Immature natural killer cell (primary cell): ENCODE measurements at regions not wholly inside any gene's neighbourhood (a gene's known extent, or its start where the extent isn't known, plus 50 kb on each side); places are given as distances from the start of the nearest gene placed in this dataset.
A peak's percentile ranks its signal among the peaks of the same experiment; 100 is the strongest.
"Not testable (repeated sequence)": the region's sequence is repeated elsewhere in the genome, so short reads cannot be mapped to it uniquely, and the experiment has no call there.

Experiments
- DNase-seq, 3 donors: peaks; one replicate each; pipeline ENCODE4 v3.0.0; 2022; ENCODE audit warnings: mixed read lengths in 1 of 3
- H3K27ac Mint-ChIP-seq, 6 donors: one replicate each; pipeline ENCODE4 v1.8.0; 2020; ENCODE audit warnings: mixed read lengths in 6 of 6, mild to moderate bottlenecking in 5 of 6, inconsistent platforms in 4 of 6, moderate library complexity in 3 of 6
- H3K27me3 Mint-ChIP-seq, 3 donors: one replicate each; pipeline ENCODE4 v1.8.0; 2020 to 2021; ENCODE audit warnings: low read depth in 3 of 3, mild to moderate bottlenecking in 3 of 3, mixed read lengths in 3 of 3, moderate library complexity in 3 of 3, inconsistent platforms in 1 of 3
- H3K36me3 Mint-ChIP-seq, 3 donors: one replicate each; pipeline ENCODE4 v1.8.0; 2020; ENCODE audit warnings: mixed read lengths in 3 of 3, inconsistent platforms in 2 of 3, mild to moderate bottlenecking in 2 of 3
- H3K4me1 Mint-ChIP-seq, 2 donors: one replicate each; pipeline ENCODE4 v1.8.0; 2020; ENCODE audit warnings: inconsistent platforms in 2 of 2, mild to moderate bottlenecking in 2 of 2, mixed read lengths in 2 of 2, moderate library complexity in 1 of 2
- H3K4me3 Mint-ChIP-seq, 5 donors: one replicate each; pipeline ENCODE4 v1.8.0; 2020; ENCODE audit warnings: mild to moderate bottlenecking in 5 of 5, mixed read lengths in 5 of 5, inconsistent platforms in 3 of 5, moderate library complexity in 3 of 5
- H3K9me3 Mint-ChIP-seq, 6 donors: one replicate each; pipeline ENCODE4 v1.8.0; 2020; ENCODE audit warnings: mild to moderate bottlenecking in 6 of 6, mixed read lengths in 6 of 6, inconsistent platforms in 4 of 6, moderate library complexity in 3 of 6

DNA sequence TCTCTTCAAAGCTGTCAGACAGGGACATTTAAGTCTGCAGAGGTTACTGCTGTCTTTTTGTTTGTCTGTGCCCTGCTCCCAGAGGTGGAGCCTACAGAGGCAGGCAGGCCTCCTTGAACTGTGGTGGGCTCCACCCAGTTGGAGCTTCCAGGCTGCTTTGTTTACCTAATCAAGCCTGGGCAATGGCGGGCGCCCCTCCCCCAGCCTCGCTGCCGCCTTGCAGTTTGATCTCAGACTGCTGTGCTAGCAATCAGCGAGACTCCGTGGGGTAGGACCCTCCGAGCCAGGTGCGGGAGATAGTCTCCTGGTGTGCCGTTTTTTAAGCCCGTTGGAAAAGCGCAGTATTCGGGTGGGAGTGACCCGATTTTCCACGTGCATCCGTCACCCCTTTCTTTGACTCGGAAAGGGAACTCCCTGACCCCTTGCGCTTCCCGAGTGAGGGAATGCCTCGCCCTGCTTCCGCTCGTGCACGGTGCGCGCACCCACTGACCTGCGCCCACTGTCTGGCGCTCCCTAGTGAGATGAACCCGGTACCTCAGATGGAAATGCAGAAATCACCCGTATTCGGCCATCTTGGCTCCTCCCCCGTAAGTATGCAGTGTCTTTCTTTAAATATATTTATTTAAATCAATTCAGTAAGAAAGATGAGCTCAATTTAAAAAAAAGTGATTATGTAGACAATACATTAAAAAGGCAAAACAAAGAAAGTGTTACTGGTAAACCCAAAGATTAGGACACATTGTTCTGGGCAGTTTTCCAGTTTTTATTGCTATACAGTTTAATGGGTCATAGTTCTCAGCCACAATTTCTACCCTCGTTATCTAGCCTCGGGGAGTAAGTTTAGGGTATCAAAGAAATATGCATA lies 91.2 kb upstream of the GRM7 start:
- DNase-seq, H3K36me3 Mint-ChIP-seq, H3K27me3 Mint-ChIP-seq, H3K4me3 Mint-ChIP-seq, H3K4me1 Mint-ChIP-seq, H3K27ac Mint-ChIP-seq: not testable (repeated sequence)
- peaks cover 2 to 18% (median 10%) of the 10 kb centered on the region in 6 donors for H3K9me3 Mint-ChIP-seq

DNA sequence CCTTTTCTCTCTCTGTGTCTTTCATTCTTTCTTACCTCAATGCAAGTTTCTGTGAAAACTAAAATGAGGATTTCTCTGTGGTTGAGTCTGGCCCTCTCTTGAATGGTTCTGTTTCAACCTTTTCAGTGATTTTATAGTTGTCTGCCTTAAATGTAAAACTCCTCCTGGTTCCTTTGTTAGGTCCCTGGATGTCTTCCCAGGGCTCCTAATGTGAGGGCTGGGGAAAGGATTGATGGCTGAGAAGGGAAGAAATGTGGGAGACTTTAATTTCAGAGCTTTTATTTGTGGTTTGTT lies 90.6 kb upstream of the GRM7 start:
- no peaks in the 10 kb centered on the region for H3K4me1 Mint-ChIP-seq
- peaks cover 2 to 18% (median 11%) of the 10 kb centered on the region in 6 donors for H3K9me3 Mint-ChIP-seq
- no peak overlapping the region for H3K27ac Mint-ChIP-seq
- no peak for DNase-seq
- H3K36me3 Mint-ChIP-seq, result peaks cover 0 to 3% (median 0%) of the 10 kb centered on the region in 3 donors
- H3K27me3 Mint-ChIP-seq, result peaks cover 0 to 2% (median 0%) of the 10 kb centered on the region in 3 donors
- H3K4me3 Mint-ChIP-seq, result no peak overlapping the region

DNA sequence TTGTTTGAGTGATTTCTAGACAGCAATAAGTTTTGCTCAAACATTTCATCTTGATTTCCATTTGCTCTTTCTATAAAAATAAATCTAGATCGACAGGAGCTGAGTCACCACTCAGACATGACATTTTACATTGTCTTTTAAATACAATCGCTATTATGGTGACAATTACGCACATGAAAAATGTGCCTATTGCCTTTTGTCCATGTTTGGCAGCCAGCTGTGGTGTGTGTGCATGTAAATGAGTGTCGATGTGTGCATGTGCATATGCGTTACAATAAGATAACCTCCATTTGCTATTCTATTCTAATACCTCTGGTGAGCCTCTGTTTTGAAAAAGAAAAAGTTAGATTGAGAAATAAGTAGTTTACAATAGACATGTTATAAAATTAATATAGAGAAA lies 89.7 kb upstream of the GRM7 start:
- peaks cover 2 to 18% (median 11%) of the 10 kb centered on the region in 6 donors for H3K9me3 Mint-ChIP-seq
- H3K27me3 Mint-ChIP-seq, result peaks cover 0 to 2% (median 0%) of the 10 kb centered on the region in 3 donors
- no peak for DNase-seq
- H3K4me1 Mint-ChIP-seq, result no peaks in the 10 kb centered on the region
- H3K4me3 Mint-ChIP-seq, result no peak overlapping the region
- no peak overlapping the region for H3K27ac Mint-ChIP-seq
- H3K36me3 Mint-ChIP-seq, result peaks cover 0 to 3% (median 0%) of the 10 kb centered on the region in 3 donors

DNA sequence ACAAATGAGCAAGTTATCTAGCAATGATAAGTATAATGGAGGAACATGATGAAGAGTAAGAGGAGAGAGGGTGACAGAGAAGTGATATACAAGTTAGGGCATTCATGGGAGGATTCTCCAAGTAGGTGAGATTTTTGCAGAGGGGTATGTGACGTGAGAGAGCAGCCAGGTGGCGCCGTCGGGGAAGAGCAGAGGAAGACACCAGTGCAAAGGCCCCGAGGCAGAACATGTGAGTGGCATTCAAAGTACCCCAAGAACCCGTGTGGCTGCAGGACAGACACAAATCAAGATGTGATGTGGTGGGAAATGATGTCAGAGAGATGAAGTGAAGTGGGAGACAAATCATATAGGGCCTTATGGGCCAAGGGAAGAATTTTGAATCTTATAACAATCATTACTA lies 81.8 kb upstream of the GRM7 start:
- Mint-ChIP-seq H3K4me3 (no peak overlapping the region), H3K36me3 (no peaks in the 10 kb centered on the region), H3K27ac (no peak overlapping the region), H3K9me3 (peaks cover 0 to 15% (median 6%) of the 10 kb centered on the region in 6 donors), H3K27me3 (peaks cover 0 to 4% (median 0%) of the 10 kb centered on the region in 3 donors), H3K4me1 (no peaks in the 10 kb centered on the region)
- no peak for DNase-seq

DNA sequence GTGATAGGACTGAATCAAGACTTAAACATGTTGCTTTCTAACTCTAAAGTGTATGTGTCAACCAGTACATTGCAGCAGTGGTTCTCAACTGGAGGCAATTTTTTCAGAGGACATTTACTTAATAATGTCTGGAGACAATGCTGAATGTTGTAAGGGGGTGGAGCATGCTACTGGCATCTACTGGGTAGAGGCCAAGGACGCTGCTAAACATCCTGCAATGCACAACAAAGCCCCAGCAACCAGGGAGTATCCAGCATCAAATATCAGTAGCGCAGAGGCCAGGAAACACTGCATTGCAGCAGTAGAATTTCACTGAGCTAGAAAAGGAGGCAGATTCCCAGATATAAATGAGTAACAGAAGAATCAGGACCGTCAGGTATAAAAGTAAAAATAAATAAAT lies 79.8 kb upstream of the GRM7 start:
- Mint-ChIP-seq H3K4me3 (no peak overlapping the region), H3K36me3 (no peaks in the 10 kb centered on the region), H3K27me3 (peaks cover 0 to 2% (median 0%) of the 10 kb centered on the region in 3 donors), H3K27ac (no peak overlapping the region), H3K4me1 (no peaks in the 10 kb centered on the region), H3K9me3 (peaks cover 0 to 15% (median 4%) of the 10 kb centered on the region in 6 donors)
- DNase-seq, result no peak

DNA sequence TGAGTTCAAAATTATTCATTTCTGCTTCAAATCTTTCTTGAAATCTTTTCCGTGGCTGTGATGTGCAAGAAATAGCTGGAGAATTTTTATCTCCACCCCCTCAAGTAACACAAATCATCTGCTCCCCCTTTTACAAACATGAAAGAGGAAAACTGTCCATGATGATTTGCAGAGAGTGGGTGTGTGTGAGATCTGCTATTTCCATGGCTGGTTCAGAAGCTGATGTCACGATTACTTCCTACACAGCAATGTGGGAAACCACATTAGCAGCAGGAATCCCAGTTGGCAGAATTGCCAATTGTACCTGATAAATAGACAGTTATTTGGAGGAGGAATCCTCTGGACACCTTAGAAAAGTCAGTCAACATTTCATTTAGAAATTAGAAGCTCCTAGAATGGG lies 75.2 kb upstream of the GRM7 start:
- Mint-ChIP-seq H3K27ac (no peak overlapping the region), H3K4me1 (no peaks in the 10 kb centered on the region), H3K4me3 (no peak overlapping the region), H3K27me3 (no peaks in the 10 kb centered on the region), H3K36me3 (no peaks in the 10 kb centered on the region), H3K9me3 (peaks cover 0 to 3% (median 1%) of the 10 kb centered on the region in 6 donors)
- DNase-seq, result no peak

DNA sequence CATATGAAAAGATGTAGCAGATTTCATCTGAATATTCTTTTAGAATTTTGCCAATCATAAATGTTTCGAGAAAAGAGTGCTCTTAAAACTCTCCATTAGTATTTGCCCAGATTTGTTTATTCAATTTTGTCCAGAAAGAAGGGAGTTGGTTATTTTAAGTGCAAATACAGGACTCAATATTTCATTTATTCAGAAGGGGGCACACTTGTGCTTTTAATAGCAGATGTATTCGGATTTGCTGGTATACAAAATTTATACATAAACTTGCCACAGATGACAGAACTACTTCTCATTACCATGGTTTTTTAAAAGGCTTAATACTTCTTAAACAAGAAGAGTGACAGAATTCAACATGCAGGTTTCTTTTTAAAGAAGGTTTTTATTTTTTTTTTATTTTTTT lies 69.8 kb upstream of the GRM7 start:
- Mint-ChIP-seq H3K27ac (no peak overlapping the region), H3K4me3 (no peak overlapping the region), H3K9me3 (peaks cover 0 to 11% (median under 1%) of the 10 kb centered on the region in 6 donors), H3K36me3 (no peaks in the 10 kb centered on the region), H3K4me1 (no peaks in the 10 kb centered on the region), H3K27me3 (peaks cover 0 to 2% (median 0%) of the 10 kb centered on the region in 3 donors)
- no peak for DNase-seq

DNA sequence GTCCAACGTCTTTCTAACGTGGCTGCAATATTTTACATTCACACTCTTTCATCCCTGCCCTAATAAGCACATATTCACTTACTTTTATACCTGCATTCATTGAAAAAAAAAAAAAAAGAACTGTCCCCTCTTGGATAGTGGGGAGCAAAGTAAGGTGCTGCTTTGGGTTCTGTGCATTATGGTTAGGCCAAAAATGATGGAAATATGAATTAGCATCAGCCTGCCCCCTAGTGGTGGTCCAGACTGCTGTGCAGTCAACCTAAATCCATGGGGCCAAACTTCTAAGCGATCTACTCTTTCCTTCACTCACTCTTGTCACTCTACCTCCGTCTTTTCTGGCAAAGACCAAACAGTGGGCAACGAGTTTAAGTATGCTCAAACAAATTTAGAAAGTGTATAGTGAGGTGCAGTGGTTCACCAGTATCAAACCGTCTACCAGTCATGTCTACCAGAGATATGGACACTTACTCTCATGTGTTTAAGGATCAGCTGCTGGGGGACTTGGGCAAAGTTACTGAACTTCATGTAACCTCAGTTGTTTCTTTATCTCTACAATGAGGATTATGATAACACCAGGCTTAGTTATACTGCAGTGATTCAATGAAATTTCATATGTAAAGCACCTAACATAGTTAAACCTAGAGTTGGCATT lies 61.5 kb upstream of the GRM7 start:
- no peaks in the 10 kb centered on the region for H3K4me1 Mint-ChIP-seq
- no peak overlapping the region for H3K4me3 Mint-ChIP-seq
- DNase-seq, result peak in 1 of 3 donors; percentile 0
- H3K27me3 Mint-ChIP-seq, result peaks cover 0 to 2% (median 2%) of the 10 kb centered on the region in 3 donors
- no peaks in the 10 kb centered on the region for H3K36me3 Mint-ChIP-seq
- no peak overlapping the region for H3K27ac Mint-ChIP-seq
- peaks cover 0 to 15% (median 4%) of the 10 kb centered on the region in 6 donors for H3K9me3 Mint-ChIP-seq

DNA sequence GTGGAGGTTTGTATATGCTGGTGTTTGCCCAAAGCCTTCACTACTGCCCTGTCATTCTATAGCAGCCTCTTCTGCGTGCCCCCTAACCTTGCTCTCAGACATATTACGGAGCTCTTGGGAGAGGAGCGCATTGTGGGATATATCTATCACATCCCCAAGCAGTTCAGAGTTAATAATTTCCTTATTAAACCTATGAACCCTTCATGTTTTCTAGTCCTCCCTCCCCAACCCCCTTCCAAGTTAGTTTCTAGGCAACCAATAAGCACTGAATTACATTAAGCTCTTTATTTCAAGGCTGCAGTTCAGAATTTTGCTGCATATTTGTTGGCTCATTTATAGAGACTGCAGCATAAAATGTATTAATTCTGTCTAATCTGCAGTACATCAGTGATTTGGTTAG lies 57.3 kb upstream of the GRM7 start:
- Mint-ChIP-seq H3K27me3 (peaks cover 0 to 2% (median 0%) of the 10 kb centered on the region in 3 donors), H3K4me3 (no peak overlapping the region)

DNA sequence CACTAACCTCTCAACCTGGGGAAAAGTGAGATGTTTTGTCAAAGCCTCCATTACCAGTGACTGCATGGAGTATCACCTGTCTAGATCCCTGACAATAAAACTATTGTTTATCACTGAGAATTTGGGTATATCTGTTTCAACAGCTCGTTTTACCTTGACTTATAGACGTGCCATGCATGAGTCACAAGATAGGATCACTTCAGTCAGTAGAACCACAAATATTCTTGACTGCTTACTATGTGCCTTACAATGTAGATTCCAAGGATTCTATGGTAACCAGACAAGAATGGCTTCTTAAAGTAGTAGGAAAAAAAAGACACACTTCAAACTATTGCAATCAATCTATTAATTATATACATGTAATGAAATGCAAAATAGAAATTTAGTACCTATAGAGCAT lies 55.7 kb upstream of the GRM7 start:
- peaks cover 0 to 11% (median 4%) of the 10 kb centered on the region in 6 donors for H3K9me3 Mint-ChIP-seq
- H3K4me3 Mint-ChIP-seq, result no peak overlapping the region
- H3K36me3 Mint-ChIP-seq, result no peaks in the 10 kb centered on the region
- H3K27ac Mint-ChIP-seq, result no peak overlapping the region
- no peak for DNase-seq
- H3K4me1 Mint-ChIP-seq, result no peaks in the 10 kb centered on the region
- H3K27me3 Mint-ChIP-seq, result peaks cover 0 to 2% (median 0%) of the 10 kb centered on the region in 3 donors

More for the DNA sequence above, 57.3 kb upstream of the GRM7 start:
- Mint-ChIP-seq H3K9me3 (peaks cover 0 to 11% (median 4%) of the 10 kb centered on the region in 6 donors), H3K27ac (no peak overlapping the region), H3K36me3 (no peaks in the 10 kb centered on the region), H3K4me1 (no peaks in the 10 kb centered on the region)
- DNase-seq, result no peak

DNA sequence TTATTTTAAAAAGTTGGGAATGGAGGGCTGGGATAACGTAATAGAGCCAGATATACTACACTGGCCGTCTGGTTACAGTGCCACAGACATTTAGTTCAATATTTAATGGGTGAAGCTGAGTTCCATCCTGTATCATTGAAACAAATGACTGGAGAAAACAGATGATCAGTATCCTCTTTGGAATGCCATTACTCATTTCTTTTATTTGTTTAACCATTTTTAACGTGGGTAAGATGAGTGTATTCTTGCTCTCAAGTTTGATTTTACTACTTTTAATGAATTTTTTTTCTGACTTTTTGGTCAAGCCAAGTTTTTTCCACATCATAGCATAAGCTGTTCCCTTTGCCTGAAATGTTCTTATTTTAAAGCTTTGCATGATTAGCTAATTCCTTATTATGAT lies 53.9 kb upstream of the GRM7 start:
- H3K9me3 Mint-ChIP-seq, result peaks cover 0 to 11% (median 4%) of the 10 kb centered on the region in 6 donors
- no peaks in the 10 kb centered on the region for H3K4me1 Mint-ChIP-seq
- H3K4me3 Mint-ChIP-seq, result no peak overlapping the region
- H3K36me3 Mint-ChIP-seq, result no peaks in the 10 kb centered on the region
- no peak overlapping the region for H3K27ac Mint-ChIP-seq
- no peaks in the 10 kb centered on the region for H3K27me3 Mint-ChIP-seq
- no peak for DNase-seq

DNA sequence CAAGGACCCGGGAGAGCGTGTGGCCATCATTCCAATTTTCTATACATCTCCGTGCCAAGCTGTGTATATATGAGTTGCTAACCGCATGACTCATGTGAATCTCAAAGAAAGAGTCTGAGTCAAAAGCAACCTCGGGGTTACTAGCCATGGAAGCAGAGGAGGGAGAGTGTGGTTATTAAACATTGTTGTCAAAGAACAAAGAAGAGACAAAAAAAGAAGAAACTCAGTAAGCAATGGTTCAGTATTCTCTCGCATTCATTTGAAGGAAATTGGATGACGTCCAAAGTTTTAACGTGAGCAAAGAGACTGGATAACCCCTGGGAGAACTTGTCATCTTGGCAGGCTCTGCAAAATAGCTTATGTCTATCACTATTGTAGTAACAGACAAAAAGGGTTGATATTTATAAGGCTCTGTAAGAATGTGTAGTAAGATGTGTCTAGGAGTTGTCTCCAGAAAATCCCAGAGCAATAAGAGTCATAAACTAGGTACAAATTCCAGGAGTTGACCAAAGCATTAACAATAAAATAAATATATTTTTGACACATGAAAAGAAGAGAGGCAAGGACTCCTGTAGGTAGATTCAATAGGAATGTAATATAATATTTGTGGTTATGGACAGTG lies 52.8 kb upstream of the GRM7 start:
- H3K4me1 Mint-ChIP-seq, result no peaks in the 10 kb centered on the region
- H3K36me3 Mint-ChIP-seq, result no peaks in the 10 kb centered on the region
- no peak overlapping the region for H3K4me3 Mint-ChIP-seq
- H3K27ac Mint-ChIP-seq, result no peak overlapping the region
- no peak for DNase-seq
- peaks cover 0 to 11% (median 5%) of the 10 kb centered on the region in 6 donors for H3K9me3 Mint-ChIP-seq
- no peaks in the 10 kb centered on the region for H3K27me3 Mint-ChIP-seq

DNA sequence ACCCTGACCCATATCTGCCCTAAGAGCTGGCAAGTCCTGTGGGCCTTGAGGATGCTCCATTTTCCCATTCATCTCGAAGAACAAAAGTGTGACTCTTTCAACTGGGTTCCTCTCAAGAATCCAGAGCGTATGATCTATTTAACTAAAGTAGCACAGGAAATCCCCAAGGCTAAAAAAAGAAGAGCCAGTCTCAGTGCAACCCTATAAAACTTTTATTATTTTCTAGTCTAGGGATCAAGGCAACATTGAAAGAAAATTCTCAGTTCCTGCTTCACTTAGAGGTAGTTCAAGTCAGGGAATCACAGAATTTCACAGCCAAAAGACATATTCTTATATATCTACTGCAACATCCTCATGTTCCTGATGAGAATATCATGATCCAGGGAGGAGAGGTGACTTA lies 51.6 kb upstream of the GRM7 start:
- DNase-seq, result no peak
- Mint-ChIP-seq H3K27me3 (no peaks in the 10 kb centered on the region), H3K4me3 (no peak overlapping the region), H3K4me1 (no peaks in the 10 kb centered on the region), H3K36me3 (no peaks in the 10 kb centered on the region), H3K9me3 (peaks cover 0 to 11% (median 7%) of the 10 kb centered on the region in 6 donors), H3K27ac (no peak overlapping the region)
